ENCODE measurements at regions not wholly inside any gene's neighbourhood (a gene's known extent, or its start where the extent isn't known, plus 50 kb on each side); places are given as distances from the start of the nearest gene placed in this dataset.

- H3K9ac ChIP-seq (ENCODE audit: control insufficient read depth, extremely low read depth, insufficient read depth, low read length) = no peak overlapping the region
- TF ChIP-seq EZH2 (IDR thresholded peaks at IDR 0.05; ENCODE audit: low read length) (no peak), CTCF (optimal IDR thresholded peaks at IDR 0.05 in 1 of 3, IDR thresholded peaks at IDR 0.05 in 1 of 3, conservative IDR thresholded peaks at IDR 0.05 in 1 of 3; ENCODE audit: extremely low read depth in 1 of 3, insufficient read depth in 2 of 3, low read length in 3 of 3) (no peak)
- H3K9me1 ChIP-seq (ENCODE audit: control insufficient read depth, extremely low read depth, insufficient read depth, low read length) = no peaks in the 10 kb centered on the region
- no peaks in the 10 kb centered on the region for H3K27me3 ChIP-seq (ENCODE audit: control insufficient read depth, extremely low read depth, insufficient read depth, low read length)
- no peaks in the 10 kb centered on the region for H3K79me2 ChIP-seq (ENCODE audit: control insufficient read depth, insufficient read depth, low read length)
- H4K20me1 ChIP-seq (ENCODE audit: control insufficient read depth, extremely low read depth, insufficient read depth, low read length) = no peaks in the 10 kb centered on the region
- H3K9me3 ChIP-seq (ENCODE audit: control insufficient read depth, low read depth, low read length) = no peaks in the 10 kb centered on the region
- DNase-seq (ENCODE audit: low read depth, low spot score) (no peak), FAIRE-seq (no peak)
- H2AFZ ChIP-seq (ENCODE audit: control insufficient read depth, low read length) = no peak overlapping the region
- no peak overlapping the region for H3K4me2 ChIP-seq (ENCODE audit: control insufficient read depth, extremely low read depth, insufficient read depth, low read depth, low read length)
- H3K4me3 ChIP-seq (ENCODE audit: control insufficient read depth in 2 of 3, extremely low read depth in 1 of 3, insufficient read depth in 2 of 3, low read depth in 1 of 3, low read length in 3 of 3) = no peak overlapping the region
- no peaks in the 10 kb centered on the region for H3K4me1 ChIP-seq (ENCODE audit: control insufficient read depth, extremely low read depth, insufficient read depth, low read length)
- dilution Hi-C loops (cut with MboI; ENCODE audit: extremely low pct_ligation_motif_present, low sequenced_read_pairs) = no loop called here
- no peaks in the 10 kb centered on the region for H3K36me3 ChIP-seq (ENCODE audit: control insufficient read depth in 2 of 2, extremely low read depth in 1 of 2, insufficient read depth in 2 of 2, low read length in 2 of 2)
- H3K27ac ChIP-seq (ENCODE audit: control insufficient read depth, insufficient read depth, low read length) = no peak overlapping the region
These were observed 1173.5 kb downstream of the RPA4 start for GRCh38 chrX:98057176-98057575.

- Histone ChIP-seq H3K4me2 (ENCODE audit: control insufficient read depth, extremely low read depth, insufficient read depth, low read depth, low read length) (no peak overlapping the region), H3K27me3 (ENCODE audit: control insufficient read depth, extremely low read depth, insufficient read depth, low read length) (no peaks in the 10 kb centered on the region), H3K9ac (ENCODE audit: control insufficient read depth, extremely low read depth, insufficient read depth, low read length) (no peak overlapping the region), H3K4me1 (ENCODE audit: control insufficient read depth, extremely low read depth, insufficient read depth, low read length) (peaks cover 6% of the 10 kb centered on the region), H2AFZ (ENCODE audit: control insufficient read depth, low read length) (no peak overlapping the region), H3K9me3 (ENCODE audit: control insufficient read depth, low read depth, low read length) (no peaks in the 10 kb centered on the region), H4K20me1 (ENCODE audit: control insufficient read depth, extremely low read depth, insufficient read depth, low read length) (no peaks in the 10 kb centered on the region), H3K36me3 (ENCODE audit: control insufficient read depth in 2 of 2, extremely low read depth in 1 of 2, insufficient read depth in 2 of 2, low read length in 2 of 2) (no peaks in the 10 kb centered on the region), H3K79me2 (ENCODE audit: control insufficient read depth, insufficient read depth, low read length) (no peaks in the 10 kb centered on the region), H3K9me1 (ENCODE audit: control insufficient read depth, extremely low read depth, insufficient read depth, low read length) (no peaks in the 10 kb centered on the region), H3K27ac (ENCODE audit: control insufficient read depth, insufficient read depth, low read length) (no peak overlapping the region), H3K4me3 (ENCODE audit: control insufficient read depth in 2 of 3, extremely low read depth in 1 of 3, insufficient read depth in 2 of 3, low read depth in 1 of 3, low read length in 3 of 3) (no peak overlapping the region)
- FAIRE-seq (no peak), DNase-seq (ENCODE audit: low read depth, low spot score) (no peak)
- dilution Hi-C loops (cut with MboI; ENCODE audit: extremely low pct_ligation_motif_present, low sequenced_read_pairs) = no loop called here
- no peak for TF ChIP-seq CTCF (optimal IDR thresholded peaks at IDR 0.05 in 1 of 3, IDR thresholded peaks at IDR 0.05 in 1 of 3, conservative IDR thresholded peaks at IDR 0.05 in 1 of 3; ENCODE audit: extremely low read depth in 1 of 3, insufficient read depth in 2 of 3, low read length in 3 of 3)
- no peak for TF ChIP-seq EZH2 (IDR thresholded peaks at IDR 0.05; ENCODE audit: low read length)
These were observed 1181.4 kb downstream of the RPA4 start for GRCh38 chrX:98065151-98065550.

Measured in keratinocyte (primary cell).